Fibroblast of lung (primary cell): ENCODE measurements at regions not wholly inside any gene's neighbourhood (a gene's known extent, or its start where the extent isn't known, plus 50 kb on each side); places are given as distances from the start of the nearest gene placed in this dataset.
A peak's percentile ranks its signal among the peaks of the same experiment; 100 is the strongest.

ENCODE experiments used
- DNase-seq, 2 donors: peaks; one replicate each; pipeline versions ENCODE4 v3.0.0 to v3.0.0-alpha.2; 2010; ENCODE audit warnings: low read depth in 2 of 2
- H2AFZ ChIP-seq: 2 replicates; pipeline ENCODE4 v1.5.1; 2012; ENCODE audit warnings: low read length, control low read depth, inconsistent platforms
- H3K27ac ChIP-seq: 2 replicates; pipeline ENCODE4 v1.5.1; 2011; ENCODE audit warnings: low read length, control low read depth; ENCODE audit not compliant: insufficient read depth
- H3K27me3 ChIP-seq: 2 replicates; pipeline ENCODE4 v1.5.1; 2011; ENCODE audit warnings: mild to moderate bottlenecking, low read length; ENCODE audit not compliant: control insufficient read depth, insufficient read depth
- H3K36me3 ChIP-seq: 2 replicates; pipeline ENCODE4 v1.5.1; 2011; ENCODE audit warnings: low read length; ENCODE audit not compliant: control insufficient read depth, insufficient read depth
- H3K4me1 ChIP-seq: 2 replicates; pipeline ENCODE4 v1.5.1; 2011; ENCODE audit warnings: low read length; ENCODE audit not compliant: control insufficient read depth, insufficient read depth; ENCODE audit errors: extremely low read depth
- H3K4me2 ChIP-seq: 2 replicates; pipeline ENCODE4 v1.5.1; 2011; ENCODE audit warnings: low read length, control low read depth; ENCODE audit not compliant: insufficient read depth; ENCODE audit errors: extremely low read depth
- H3K4me3 ChIP-seq, 4 experiments: fragments of 200-600 bp in 1 of 4; sonication (generic) in 1 of 4; replicated peaks in 1 of 4; 2 replicates each; pipeline ENCODE4 v1.5.1; 2011 to 2016; ENCODE audit warnings: low read length in 4 of 4, low read depth in 3 of 4, mild to moderate bottlenecking in 3 of 4, control low read depth in 2 of 4, inconsistent platforms in 1 of 4, mixed read lengths in 1 of 4; ENCODE audit not compliant: insufficient read depth in 1 of 4; ENCODE audit errors: control extremely low read depth in 1 of 4
- H3K79me2 ChIP-seq: 2 replicates; pipeline ENCODE4 v1.5.1; 2012; ENCODE audit warnings: mild to moderate bottlenecking, low read length, inconsistent platforms; ENCODE audit not compliant: control insufficient read depth, insufficient read depth
- H3K9ac ChIP-seq: 2 replicates; pipeline ENCODE4 v1.5.1; 2011; ENCODE audit warnings: mild to moderate bottlenecking, low read length, control low read depth; ENCODE audit not compliant: insufficient read depth
- H3K9me3 ChIP-seq: 2 replicates; pipeline ENCODE4 v1.5.1; 2012; ENCODE audit warnings: low read depth, low read length; ENCODE audit not compliant: control insufficient read depth, insufficient read depth
- H4K20me1 ChIP-seq: 2 replicates; pipeline ENCODE4 v1.5.1; 2011; ENCODE audit warnings: low read length; ENCODE audit not compliant: control insufficient read depth, insufficient read depth; ENCODE audit errors: extremely low read depth
- EZH2 ChIP-seq: IDR thresholded peaks from 2 replicates; pipeline ENCODE4 v1.5.1; 2012; ENCODE audit warnings: low read length, control low read depth, mild to moderate bottlenecking; ENCODE audit errors: missing control alignments
- TF ChIP-seq, protein P1 (sequence below), 2 donors: IDR thresholded peaks in 1 of 2; conservative IDR thresholded peaks in 1 of 2; 1 replicate in 1 of 2; 2 replicates in 1 of 2; pipeline ENCODE4 v1.5.1; 2011 to 2012; ENCODE audit warnings: low read length in 2 of 2, control low read depth in 1 of 2, inconsistent platforms in 1 of 2, low read depth in 1 of 2, mild to moderate bottlenecking in 1 of 2

DNA sequence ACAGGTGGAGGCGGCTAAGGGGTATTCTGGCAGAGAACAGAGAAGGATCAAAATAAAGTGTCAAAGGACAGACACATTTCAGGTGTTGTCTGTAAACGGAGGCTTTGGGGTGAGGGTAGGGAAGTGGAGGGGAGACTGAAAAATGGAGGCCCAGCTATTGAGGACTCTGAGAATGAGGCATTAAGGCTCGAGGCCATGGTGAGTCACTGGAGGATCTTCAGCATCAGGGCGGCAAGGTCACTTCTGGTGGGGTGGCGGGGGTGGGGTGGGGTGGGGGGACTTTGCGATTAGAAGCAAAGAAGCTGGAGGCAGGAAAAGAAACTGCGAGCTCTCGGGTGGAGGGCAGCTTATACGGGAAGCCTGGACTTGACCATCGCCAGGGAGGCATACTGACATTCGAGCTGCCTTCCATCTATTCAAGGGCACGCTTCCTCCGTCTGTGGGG is 58.4 kb upstream of the PCGF5 start:
- H3K9me3 ChIP-seq: no peaks in the 10 kb centered on the region
- no peaks in the 10 kb centered on the region for H4K20me1 ChIP-seq
- H3K79me2 ChIP-seq: peaks cover 1% of the 10 kb centered on the region
- peak overlapping the region; percentile 56 to 80 (median 74) for H3K4me3 ChIP-seq
- DNase-seq: peak; percentile 16 to 35
- peak overlapping the region; percentile 84 for H3K9ac ChIP-seq
- H3K36me3 ChIP-seq: no peaks in the 10 kb centered on the region
- peaks cover 8% of the 10 kb centered on the region for H3K4me1 ChIP-seq
- H3K27me3 ChIP-seq: no peaks in the 10 kb centered on the region
- H3K27ac ChIP-seq: peak overlapping the region; percentile 61
- H2AFZ ChIP-seq: peak overlapping the region; percentile 86
- H3K4me2 ChIP-seq: peak overlapping the region; percentile 87
- TF ChIP-seq, protein P1, sequence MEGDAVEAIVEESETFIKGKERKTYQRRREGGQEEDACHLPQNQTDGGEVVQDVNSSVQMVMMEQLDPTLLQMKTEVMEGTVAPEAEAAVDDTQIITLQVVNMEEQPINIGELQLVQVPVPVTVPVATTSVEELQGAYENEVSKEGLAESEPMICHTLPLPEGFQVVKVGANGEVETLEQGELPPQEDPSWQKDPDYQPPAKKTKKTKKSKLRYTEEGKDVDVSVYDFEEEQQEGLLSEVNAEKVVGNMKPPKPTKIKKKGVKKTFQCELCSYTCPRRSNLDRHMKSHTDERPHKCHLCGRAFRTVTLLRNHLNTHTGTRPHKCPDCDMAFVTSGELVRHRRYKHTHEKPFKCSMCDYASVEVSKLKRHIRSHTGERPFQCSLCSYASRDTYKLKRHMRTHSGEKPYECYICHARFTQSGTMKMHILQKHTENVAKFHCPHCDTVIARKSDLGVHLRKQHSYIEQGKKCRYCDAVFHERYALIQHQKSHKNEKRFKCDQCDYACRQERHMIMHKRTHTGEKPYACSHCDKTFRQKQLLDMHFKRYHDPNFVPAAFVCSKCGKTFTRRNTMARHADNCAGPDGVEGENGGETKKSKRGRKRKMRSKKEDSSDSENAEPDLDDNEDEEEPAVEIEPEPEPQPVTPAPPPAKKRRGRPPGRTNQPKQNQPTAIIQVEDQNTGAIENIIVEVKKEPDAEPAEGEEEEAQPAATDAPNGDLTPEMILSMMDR (conservative IDR thresholded peaks at IDR 0.05 in 1 of 2, IDR thresholded peaks at IDR 0.05 in 1 of 2; ENCODE audit: low read depth in 1 of 2, low read length in 2 of 2): no peak
- TF ChIP-seq EZH2: no peak

DNA sequence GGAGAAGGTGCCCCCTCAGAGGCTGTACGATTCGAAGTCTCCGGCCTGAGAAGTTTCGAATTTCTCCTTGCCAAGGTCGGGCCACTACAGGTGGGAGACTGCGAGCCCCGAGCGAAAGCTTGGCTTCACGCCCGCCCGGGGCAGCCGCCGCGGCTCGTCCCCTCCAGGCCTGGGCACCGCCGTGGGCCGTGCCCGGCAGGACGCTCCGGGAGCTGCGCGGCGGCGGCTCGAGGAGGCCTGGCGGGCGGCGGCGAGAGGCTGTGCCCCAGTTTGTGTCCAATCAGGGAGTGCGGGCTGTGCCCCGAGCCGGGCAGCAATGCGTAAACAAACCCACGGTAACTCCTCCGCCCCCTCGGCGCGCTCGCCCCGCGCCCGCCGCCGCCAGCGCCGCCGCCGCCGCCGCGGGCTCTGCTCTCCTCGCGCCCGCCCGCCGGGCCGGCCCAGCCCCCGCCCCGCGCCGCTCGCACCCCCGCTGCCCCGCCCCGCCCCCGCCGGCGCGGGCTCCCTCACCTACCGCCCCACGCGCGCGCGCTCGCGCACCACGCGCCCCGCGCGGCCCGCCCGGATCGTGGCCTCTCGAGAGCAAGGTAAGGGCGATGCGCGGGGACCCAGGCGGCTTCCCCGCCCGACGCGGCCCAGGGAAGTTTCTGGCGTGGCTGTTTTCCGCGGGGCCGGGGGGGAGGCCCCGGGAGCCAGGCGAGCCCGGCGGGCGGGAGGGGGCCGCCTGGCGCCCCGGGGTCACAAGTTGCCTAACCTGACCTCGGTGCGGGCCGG is 57.8 kb upstream of the PCGF5 start:
- peak overlapping the region; percentile 86 for H3K27ac ChIP-seq
- H3K27me3 ChIP-seq: no peaks in the 10 kb centered on the region
- peak overlapping the region; percentile 87 for H3K4me2 ChIP-seq

DNA sequence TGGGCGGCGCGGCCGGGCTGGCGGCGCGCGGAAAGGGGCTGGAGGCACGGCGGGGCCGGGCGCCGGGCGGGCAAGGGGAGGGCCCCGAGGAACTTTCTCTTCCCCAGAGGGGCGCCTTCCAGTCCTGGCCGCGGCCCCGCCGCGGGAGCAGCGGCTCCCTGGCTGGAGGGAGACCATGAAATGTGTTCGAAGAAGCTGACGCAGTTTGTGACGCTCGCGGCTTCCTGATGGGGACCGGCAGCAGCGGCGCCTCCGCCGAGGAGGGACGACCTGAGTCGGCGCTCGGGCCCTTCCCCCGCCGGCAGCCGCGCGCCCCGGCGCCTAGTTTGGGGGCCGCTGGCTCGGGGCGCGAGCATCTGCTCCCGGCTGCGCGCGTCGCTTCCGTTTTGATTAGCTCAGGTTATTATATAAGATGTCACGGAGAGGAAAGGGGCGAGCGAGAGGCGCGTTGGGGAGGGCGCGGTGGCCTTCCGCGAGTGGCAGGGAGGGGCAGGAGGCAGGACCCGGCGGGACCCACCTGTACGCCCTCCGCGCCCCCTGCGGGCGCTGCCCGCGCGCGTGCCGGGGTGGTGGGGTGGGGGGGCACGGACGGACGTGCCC is 57.1 kb upstream of the PCGF5 start:
- H3K4me2 ChIP-seq: peak overlapping the region; percentile 83
- H3K4me1 ChIP-seq: peaks cover 8% of the 10 kb centered on the region
- peak overlapping the region; percentile 86 for H3K27ac ChIP-seq
- no peaks in the 10 kb centered on the region for H3K27me3 ChIP-seq
- TF ChIP-seq, protein P1 (conservative IDR thresholded peaks at IDR 0.05 in 1 of 2, IDR thresholded peaks at IDR 0.05 in 1 of 2; ENCODE audit: low read depth in 1 of 2, low read length in 2 of 2): no peak
- TF ChIP-seq EZH2: no peak
- peak overlapping the region; percentile 92 for H3K9ac ChIP-seq
- H2AFZ ChIP-seq: peak overlapping the region; percentile 44
- peak; percentile 59 to 71 for DNase-seq
- no peaks in the 10 kb centered on the region for H3K36me3 ChIP-seq
- H4K20me1 ChIP-seq: no peaks in the 10 kb centered on the region
- peak overlapping the region; percentile 55 to 78 (median 66) for H3K4me3 ChIP-seq
- H3K9me3 ChIP-seq: no peaks in the 10 kb centered on the region
- H3K79me2 ChIP-seq: peaks cover 1% of the 10 kb centered on the region

More for the DNA sequence above, 57.8 kb upstream of the PCGF5 start:
- Histone ChIP-seq H4K20me1 (no peaks in the 10 kb centered on the region), H3K36me3 (no peaks in the 10 kb centered on the region), H2AFZ (peak overlapping the region; percentile 86), H3K79me2 (peaks cover 1% of the 10 kb centered on the region), H3K9me3 (no peaks in the 10 kb centered on the region), H3K4me1 (peaks cover 8% of the 10 kb centered on the region), H3K4me3 (peak overlapping the region; percentile 56 to 80 (median 78)), H3K9ac (peak overlapping the region; percentile 92)
- no peak for TF ChIP-seq EZH2
- TF ChIP-seq, protein P1 (conservative IDR thresholded peaks at IDR 0.05 in 1 of 2, IDR thresholded peaks at IDR 0.05 in 1 of 2; ENCODE audit: low read depth in 1 of 2, low read length in 2 of 2): no peak
- peak; percentile 47 to 56 for DNase-seq
